HepG2 (cell line): ENCODE measurements at regions not wholly inside any gene's neighbourhood (a gene's known extent, or its start where the extent isn't known, plus 50 kb on each side); places are given as distances from the start of the nearest gene placed in this dataset.

Experiments
- CEBPB ChIP-seq: IDR thresholded peaks from 2 replicates; pipeline ENCODE4 v1.6.1; 2011; ENCODE audit warnings: low read depth, low read length, improper control_type of control experiment, borderline replicate concordance
- JUNB ChIP-seq: sonication (generic); formaldehyde crosslinking; IDR thresholded peaks from 2 replicates; pipeline ENCODE4 v1.8.0; 2022; ENCODE audit warnings: missing genetic modification reagents, mild to moderate bottlenecking, borderline replicate concordance
- POLR2A ChIP-seq, 2 experiments: IDR thresholded peaks; 2 replicates each; pipeline ENCODE4 v1.6.1; 2011; ENCODE audit warnings: low read depth in 2 of 2, low read length in 2 of 2, mild to moderate bottlenecking in 1 of 2, moderate library complexity in 1 of 2; ENCODE audit not compliant: insufficient read depth in 1 of 2
- POLR2AphosphoS5 ChIP-seq: IDR thresholded peaks from 2 replicates; pipeline ENCODE4 v1.6.1; 2012; ENCODE audit warnings: low read depth, low read length
- SP4 ChIP-seq: sonication (generic); formaldehyde crosslinking; IDR thresholded peaks from 2 replicates; pipeline ENCODE4 v1.8.1; 2023; ENCODE audit warnings: mild to moderate bottlenecking, missing genetic modification reagents
- THAP7 ChIP-seq: sonication (generic); formaldehyde crosslinking; IDR thresholded peaks from 2 replicates; pipeline ENCODE4 v1.8.1; 2023; ENCODE audit warnings: mild to moderate bottlenecking, missing genetic modification reagents
- ZBTB7A ChIP-seq: sonication (generic); formaldehyde crosslinking; IDR thresholded peaks from 2 replicates; pipeline ENCODE4 v1.8.0; 2022; ENCODE audit warnings: mild to moderate bottlenecking, missing genetic modification reagents
- ZNF143 ChIP-seq: sonication (generic); formaldehyde crosslinking; IDR thresholded peaks from 2 replicates; pipeline ENCODE4 v1.4.0; 2020; ENCODE audit warnings: missing genetic modification reagents
- ZNF780A ChIP-seq: sonication (generic); formaldehyde crosslinking; IDR thresholded peaks from 2 replicates; pipeline ENCODE4 v1.8.0; 2022; ENCODE audit warnings: mild to moderate bottlenecking, missing genetic modification reagents, moderate library complexity
- ZNF841 ChIP-seq: sonication (generic); formaldehyde crosslinking; IDR thresholded peaks from 2 replicates; pipeline ENCODE4 v1.8.1; 2023; ENCODE audit warnings: missing genetic modification reagents, borderline replicate concordance
- TF ChIP-seq, protein P1 (sequence below): sonication (generic); formaldehyde crosslinking; IDR thresholded peaks from 2 replicates; pipeline ENCODE4 v1.5.0; 2020; ENCODE audit warnings: mild to moderate bottlenecking, missing genetic modification reagents, moderate library complexity
- TF ChIP-seq, protein P2 (sequence below): sonication (generic); formaldehyde crosslinking; IDR thresholded peaks from 2 replicates; pipeline ENCODE4 v1.8.1; 2023; ENCODE audit warnings: missing genetic modification reagents, mild to moderate bottlenecking, borderline replicate concordance
- TF ChIP-seq, protein P3 (sequence below): sonication (generic); formaldehyde crosslinking; IDR thresholded peaks from 2 replicates; pipeline ENCODE4 v1.8.0; 2022; ENCODE audit warnings: missing genetic modification reagents, low read depth, mild to moderate bottlenecking, borderline replicate concordance
- TF ChIP-seq, protein P4 (sequence below): sonication (generic); formaldehyde crosslinking; IDR thresholded peaks from 2 replicates; pipeline ENCODE4 v1.5.0; 2020; ENCODE audit warnings: mild to moderate bottlenecking, missing genetic modification reagents, borderline replicate concordance

DNA sequence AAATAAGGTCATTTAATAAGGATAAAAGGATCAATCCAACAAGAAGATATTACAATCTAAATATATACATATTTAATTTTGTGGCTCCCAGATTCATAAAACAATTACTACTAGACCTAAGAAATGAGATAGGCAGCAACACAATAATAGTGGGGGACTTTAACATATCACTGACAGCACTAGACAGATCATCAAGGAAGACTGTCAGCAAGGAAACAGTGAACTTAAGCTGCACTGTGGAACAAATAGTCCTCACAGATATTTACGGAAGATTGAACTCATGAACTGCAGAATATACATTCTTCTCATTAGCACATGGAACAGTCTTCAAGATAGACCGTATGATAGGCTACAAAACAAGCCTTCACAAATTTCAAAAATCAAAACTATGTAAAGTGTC is 56.1 kb upstream of the NAP1L2 start:
- TF ChIP-seq, protein P1, sequence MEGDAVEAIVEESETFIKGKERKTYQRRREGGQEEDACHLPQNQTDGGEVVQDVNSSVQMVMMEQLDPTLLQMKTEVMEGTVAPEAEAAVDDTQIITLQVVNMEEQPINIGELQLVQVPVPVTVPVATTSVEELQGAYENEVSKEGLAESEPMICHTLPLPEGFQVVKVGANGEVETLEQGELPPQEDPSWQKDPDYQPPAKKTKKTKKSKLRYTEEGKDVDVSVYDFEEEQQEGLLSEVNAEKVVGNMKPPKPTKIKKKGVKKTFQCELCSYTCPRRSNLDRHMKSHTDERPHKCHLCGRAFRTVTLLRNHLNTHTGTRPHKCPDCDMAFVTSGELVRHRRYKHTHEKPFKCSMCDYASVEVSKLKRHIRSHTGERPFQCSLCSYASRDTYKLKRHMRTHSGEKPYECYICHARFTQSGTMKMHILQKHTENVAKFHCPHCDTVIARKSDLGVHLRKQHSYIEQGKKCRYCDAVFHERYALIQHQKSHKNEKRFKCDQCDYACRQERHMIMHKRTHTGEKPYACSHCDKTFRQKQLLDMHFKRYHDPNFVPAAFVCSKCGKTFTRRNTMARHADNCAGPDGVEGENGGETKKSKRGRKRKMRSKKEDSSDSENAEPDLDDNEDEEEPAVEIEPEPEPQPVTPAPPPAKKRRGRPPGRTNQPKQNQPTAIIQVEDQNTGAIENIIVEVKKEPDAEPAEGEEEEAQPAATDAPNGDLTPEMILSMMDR (CRISPR knock-in tag): no peak
- TF ChIP-seq, protein P2, sequence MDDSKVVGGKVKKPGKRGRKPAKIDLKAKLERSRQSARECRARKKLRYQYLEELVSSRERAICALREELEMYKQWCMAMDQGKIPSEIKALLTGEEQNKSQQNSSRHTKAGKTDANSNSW (CRISPR knock-in tag): no peak
- TF ChIP-seq, protein P3, sequence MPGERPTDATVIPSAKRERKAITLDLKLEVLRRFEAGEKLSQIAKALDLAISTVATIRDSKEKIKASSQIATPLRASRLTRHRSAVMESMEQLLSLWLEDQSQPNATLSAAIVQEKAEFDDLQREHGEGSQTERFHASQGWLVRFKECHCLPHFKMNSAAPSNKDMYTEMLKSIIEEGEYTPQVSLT: no peak
- TF ChIP-seq ZBTB7A (CRISPR knock-in tag): no peak
- TF ChIP-seq CEBPB: no peak
- no peak for TF ChIP-seq ZNF780A (CRISPR knock-in tag)
- no peak for TF ChIP-seq POLR2A (IDR thresholded peaks at IDR 0.05; ENCODE audit: insufficient read depth in 1 of 2, low read depth in 2 of 2, low read length in 2 of 2)
- TF ChIP-seq ZNF143: no peak
- TF ChIP-seq POLR2AphosphoS5: no peak
- no peak for TF ChIP-seq JUNB
- TF ChIP-seq THAP7: no peak
- TF ChIP-seq, protein P4, sequence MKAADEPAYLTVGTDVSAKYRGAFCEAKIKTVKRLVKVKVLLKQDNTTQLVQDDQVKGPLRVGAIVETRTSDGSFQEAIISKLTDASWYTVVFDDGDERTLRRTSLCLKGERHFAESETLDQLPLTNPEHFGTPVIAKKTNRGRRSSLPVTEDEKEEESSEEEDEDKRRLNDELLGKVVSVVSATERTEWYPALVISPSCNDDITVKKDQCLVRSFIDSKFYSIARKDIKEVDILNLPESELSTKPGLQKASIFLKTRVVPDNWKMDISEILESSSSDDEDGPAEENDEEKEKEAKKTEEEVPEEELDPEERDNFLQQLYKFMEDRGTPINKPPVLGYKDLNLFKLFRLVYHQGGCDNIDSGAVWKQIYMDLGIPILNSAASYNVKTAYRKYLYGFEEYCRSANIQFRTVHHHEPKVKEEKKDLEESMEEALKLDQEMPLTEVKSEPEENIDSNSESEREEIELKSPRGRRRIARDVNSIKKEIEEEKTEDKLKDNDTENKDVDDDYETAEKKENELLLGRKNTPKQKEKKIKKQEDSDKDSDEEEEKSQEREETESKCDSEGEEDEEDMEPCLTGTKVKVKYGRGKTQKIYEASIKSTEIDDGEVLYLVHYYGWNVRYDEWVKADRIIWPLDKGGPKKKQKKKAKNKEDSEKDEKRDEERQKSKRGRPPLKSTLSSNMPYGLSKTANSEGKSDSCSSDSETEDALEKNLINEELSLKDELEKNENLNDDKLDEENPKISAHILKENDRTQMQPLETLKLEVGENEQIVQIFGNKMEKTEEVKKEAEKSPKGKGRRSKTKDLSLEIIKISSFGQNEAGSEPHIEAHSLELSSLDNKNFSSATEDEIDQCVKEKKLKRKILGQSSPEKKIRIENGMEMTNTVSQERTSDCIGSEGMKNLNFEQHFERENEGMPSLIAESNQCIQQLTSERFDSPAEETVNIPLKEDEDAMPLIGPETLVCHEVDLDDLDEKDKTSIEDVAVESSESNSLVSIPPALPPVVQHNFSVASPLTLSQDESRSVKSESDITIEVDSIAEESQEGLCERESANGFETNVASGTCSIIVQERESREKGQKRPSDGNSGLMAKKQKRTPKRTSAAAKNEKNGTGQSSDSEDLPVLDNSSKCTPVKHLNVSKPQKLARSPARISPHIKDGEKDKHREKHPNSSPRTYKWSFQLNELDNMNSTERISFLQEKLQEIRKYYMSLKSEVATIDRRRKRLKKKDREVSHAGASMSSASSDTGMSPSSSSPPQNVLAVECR (CRISPR knock-in tag): no peak
- no peak for TF ChIP-seq ZNF841 (CRISPR knock-in tag)
- no peak for TF ChIP-seq SP4 (CRISPR knock-in tag)
